ENCODE measurements at regions not wholly inside any gene's neighbourhood (a gene's known extent, or its start where the extent isn't known, plus 50 kb on each side); places are given as distances from the start of the nearest gene placed in this dataset.

DNA sequence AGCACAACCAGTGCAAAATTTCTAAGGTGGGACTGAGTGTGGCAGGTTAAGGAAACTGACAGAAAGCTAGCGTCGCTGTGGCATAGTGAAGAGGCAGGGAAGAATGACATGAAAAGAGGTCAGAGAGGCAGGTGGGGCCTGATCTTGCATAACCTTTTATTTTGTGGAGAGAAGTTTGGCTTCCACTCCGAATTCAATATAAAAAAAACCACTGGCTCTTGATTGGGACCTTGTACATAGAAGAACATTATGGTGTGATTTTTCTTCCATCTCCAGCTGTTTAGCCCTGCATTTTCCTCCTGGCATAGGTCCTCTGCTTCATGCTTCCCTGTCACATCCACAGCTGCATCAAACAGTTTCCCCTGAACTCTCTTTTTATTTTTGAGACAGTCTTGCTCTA, 170.5 kb upstream of the MEOX2 start:
- H3K4me1 ChIP-seq, result peaks cover 0 to 35% (median 12%) of the 10 kb centered on the region in 12 donors
- H3K27me3 ChIP-seq, result no peaks in the 10 kb centered on the region
- DNase-seq, result no peak
- WGBS, 4 donors, result 87 to 91% (median 91%) methylated on average over 3 of the region's 3 CpGs
- no peak overlapping the region for H3K27ac ChIP-seq
- no peak for TF ChIP-seq POLR2A (IDR thresholded peaks at IDR 0.05)
- no peak for TF ChIP-seq CTCF (IDR thresholded peaks at IDR 0.05)
- intact Hi-C loops (cut with DNase I), result no loop called here
- no peak for ATAC-seq
- H3K4me3 ChIP-seq, result no peak overlapping the region
- H3K36me3 ChIP-seq, result no peaks in the 10 kb centered on the region
- no peaks in the 10 kb centered on the region for H3K9me3 ChIP-seq

GRCh38 chr7:15856311-15856710, 169.8 kb upstream of the MEOX2 start:
- DNase-seq (no peak), ATAC-seq (no peak)
- Histone ChIP-seq H3K36me3 (no peaks in the 10 kb centered on the region), H3K27ac (peak overlapping the region in 2 of 12 donors; percentile 1 to 9), H3K4me3 (no peak overlapping the region), H3K27me3 (no peaks in the 10 kb centered on the region), H3K4me1 (peaks cover 0 to 32% (median 11%) of the 10 kb centered on the region in 12 donors), H3K9me3 (no peaks in the 10 kb centered on the region)
- intact Hi-C loops (cut with DNase I), result no loop called here
- TF ChIP-seq CTCF (IDR thresholded peaks at IDR 0.05) (no peak), POLR2A (IDR thresholded peaks at IDR 0.05) (no peak)

- no peaks in the 10 kb centered on the region for H3K27me3 ChIP-seq
- H3K4me3 ChIP-seq, result no peak overlapping the region
- DNase-seq (no peak), ATAC-seq (peak in 1 of 4 donors; percentile 45)
- whole genome bisulfite sequencing, 4 donors, result 73 to 84% (median 75%) methylated on average over 6 of the region's 6 CpGs
- no peaks in the 10 kb centered on the region for H3K9me3 ChIP-seq
- peaks cover 0 to 32% (median 11%) of the 10 kb centered on the region in 12 donors for H3K4me1 ChIP-seq
- no peak for TF ChIP-seq CTCF (IDR thresholded peaks at IDR 0.05)
- no peak for TF ChIP-seq POLR2A (IDR thresholded peaks at IDR 0.05)
- intact Hi-C loops (cut with DNase I), result no loop called here
- H3K27ac ChIP-seq, result peak overlapping the region in 3 of 12 donors; percentile 1 to 12 (median 9)
- H3K36me3 ChIP-seq, result no peaks in the 10 kb centered on the region
Observed at GRCh38 chr7:15855525-15856109, 169.1 kb upstream of the MEOX2 start.

DNA sequence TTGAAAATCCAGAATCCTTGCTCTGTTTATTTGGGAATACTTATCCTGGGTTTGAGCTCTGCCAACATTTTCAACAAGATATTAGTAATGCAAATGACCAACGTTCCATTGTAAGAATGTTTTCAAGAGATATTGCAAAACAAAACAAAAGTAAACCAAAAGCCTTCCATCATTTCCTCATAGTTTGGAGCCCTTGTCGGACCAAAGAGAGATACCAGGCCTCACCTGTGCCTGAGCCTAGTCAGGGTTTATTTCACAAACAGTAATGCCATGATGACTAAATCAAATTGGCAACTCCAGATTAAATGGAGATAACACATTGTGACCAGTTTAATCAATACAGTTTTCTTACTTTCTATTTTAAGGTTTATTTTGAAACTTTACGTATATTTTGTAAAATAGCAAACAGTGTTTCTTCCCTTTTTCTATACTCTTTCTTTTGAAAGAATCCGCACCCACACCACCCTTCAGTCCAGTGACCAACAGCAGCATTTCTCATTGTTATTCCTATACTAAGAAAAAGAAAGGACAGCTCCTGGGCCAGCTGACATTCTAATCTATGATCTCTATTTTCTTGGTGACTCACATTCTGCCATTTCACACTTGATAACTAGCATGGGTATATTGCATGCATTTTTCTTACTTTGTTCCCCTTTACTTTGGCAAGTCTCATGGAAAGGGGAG, 168.5 kb upstream of the MEOX2 start:
- no peaks in the 10 kb centered on the region for H3K27me3 ChIP-seq
- no peaks in the 10 kb centered on the region for H3K9me3 ChIP-seq
- WGBS, 4 donors, result 68 to 80% (median 74%) methylated on average over 4 of the region's 4 CpGs
- no peak overlapping the region for H3K4me3 ChIP-seq
- ATAC-seq (peak in 2 of 4 donors; percentile 26 to 49), DNase-seq (no peak)
- intact Hi-C loops (cut with DNase I), result loop anchor here in 1 of 10 donors (5.0 kb wide), 1 partner anchor 32 kb away; no protein-coding TSS in a partner anchor
- no peak for TF ChIP-seq CTCF (IDR thresholded peaks at IDR 0.05)
- no peak for TF ChIP-seq POLR2A (IDR thresholded peaks at IDR 0.05)
- no peaks in the 10 kb centered on the region for H3K36me3 ChIP-seq
- peak overlapping the region in 3 of 12 donors; percentile 1 to 12 (median 9) for H3K27ac ChIP-seq
- peaks cover 0 to 32% (median 11%) of the 10 kb centered on the region in 12 donors for H3K4me1 ChIP-seq
